ENCODE measurements at regions not wholly inside any gene's neighbourhood (a gene's known extent, or its start where the extent isn't known, plus 50 kb on each side); places are given as distances from the start of the nearest gene placed in this dataset.

DNA sequence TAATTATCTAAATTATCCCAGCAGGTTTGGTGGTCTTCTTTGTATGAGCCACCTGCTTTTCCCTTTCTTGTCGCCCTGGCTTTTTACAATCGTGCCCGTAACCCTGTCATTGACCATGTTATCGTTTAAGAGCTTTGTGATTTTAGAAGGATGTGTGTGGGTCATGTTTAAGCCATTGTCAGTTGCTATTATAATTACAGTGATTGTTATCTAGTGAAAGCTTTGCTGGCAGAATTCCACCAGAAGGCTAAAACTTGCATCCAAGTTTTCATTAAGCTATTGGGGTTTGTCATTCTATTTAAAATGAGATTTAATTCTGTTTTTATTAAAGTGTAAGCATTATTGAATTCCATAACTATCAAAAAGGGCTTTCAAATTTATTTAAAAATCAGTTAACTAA, 354.2 kb upstream of the TMEM229A start:
- DNase-seq (ENCODE audit: low read depth), result no peak
- no peak overlapping the region for H3K4me3 ChIP-seq (ENCODE audit: low read depth, low read length)
- TF ChIP-seq, protein P1, sequence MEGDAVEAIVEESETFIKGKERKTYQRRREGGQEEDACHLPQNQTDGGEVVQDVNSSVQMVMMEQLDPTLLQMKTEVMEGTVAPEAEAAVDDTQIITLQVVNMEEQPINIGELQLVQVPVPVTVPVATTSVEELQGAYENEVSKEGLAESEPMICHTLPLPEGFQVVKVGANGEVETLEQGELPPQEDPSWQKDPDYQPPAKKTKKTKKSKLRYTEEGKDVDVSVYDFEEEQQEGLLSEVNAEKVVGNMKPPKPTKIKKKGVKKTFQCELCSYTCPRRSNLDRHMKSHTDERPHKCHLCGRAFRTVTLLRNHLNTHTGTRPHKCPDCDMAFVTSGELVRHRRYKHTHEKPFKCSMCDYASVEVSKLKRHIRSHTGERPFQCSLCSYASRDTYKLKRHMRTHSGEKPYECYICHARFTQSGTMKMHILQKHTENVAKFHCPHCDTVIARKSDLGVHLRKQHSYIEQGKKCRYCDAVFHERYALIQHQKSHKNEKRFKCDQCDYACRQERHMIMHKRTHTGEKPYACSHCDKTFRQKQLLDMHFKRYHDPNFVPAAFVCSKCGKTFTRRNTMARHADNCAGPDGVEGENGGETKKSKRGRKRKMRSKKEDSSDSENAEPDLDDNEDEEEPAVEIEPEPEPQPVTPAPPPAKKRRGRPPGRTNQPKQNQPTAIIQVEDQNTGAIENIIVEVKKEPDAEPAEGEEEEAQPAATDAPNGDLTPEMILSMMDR (conservative IDR thresholded peaks at IDR 0.05; ENCODE audit: low read depth, low read length), result no peak

DNA sequence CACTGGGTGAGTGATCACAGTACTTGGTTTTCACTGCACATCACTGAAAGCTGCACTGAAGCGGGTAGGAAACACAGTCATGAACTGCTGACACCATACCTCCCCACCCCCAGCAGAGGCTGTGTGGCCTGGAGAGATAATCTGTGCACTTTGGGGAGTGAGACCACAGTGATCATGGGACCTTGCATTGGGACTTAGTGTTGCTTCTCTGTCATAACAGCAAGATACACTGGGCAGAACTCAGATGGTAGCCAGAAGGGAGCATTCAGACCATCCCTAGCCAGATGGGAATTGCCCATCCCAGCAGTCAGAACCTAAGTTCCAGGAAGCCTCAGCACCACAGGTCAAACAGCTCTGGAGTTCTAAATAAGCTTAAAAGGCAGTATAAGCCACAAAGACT, 346.4 kb upstream of the TMEM229A start:
- no peak overlapping the region for H3K4me3 ChIP-seq (ENCODE audit: low read depth, low read length)
- TF ChIP-seq, protein P1 (conservative IDR thresholded peaks at IDR 0.05; ENCODE audit: low read depth, low read length), result no peak
- DNase-seq (ENCODE audit: low read depth), result no peak

DNA sequence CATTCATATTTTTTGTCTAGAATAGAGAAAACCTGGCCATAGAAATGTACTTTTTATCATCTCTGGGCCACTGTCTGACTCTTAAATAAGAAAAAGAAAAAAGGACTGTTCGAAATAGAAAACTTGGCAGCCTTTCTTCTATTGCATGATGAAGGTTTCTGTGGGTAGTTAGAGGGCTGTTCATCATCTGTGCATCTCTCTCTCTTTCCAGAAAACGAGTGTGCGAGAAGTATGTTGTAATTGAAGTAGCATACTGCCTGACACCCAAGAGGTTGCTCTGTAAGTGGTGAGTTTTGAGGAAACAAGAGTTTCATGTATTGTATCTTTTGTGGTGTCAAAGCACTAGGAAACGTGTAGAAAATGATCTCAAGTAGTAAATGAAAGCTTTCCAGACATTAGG, 343.2 kb upstream of the TMEM229A start:
- TF ChIP-seq, protein P1 (conservative IDR thresholded peaks at IDR 0.05; ENCODE audit: low read depth, low read length), result no peak
- no peak overlapping the region for H3K4me3 ChIP-seq (ENCODE audit: low read depth, low read length)
- no peak for DNase-seq (ENCODE audit: low read depth)

DNA sequence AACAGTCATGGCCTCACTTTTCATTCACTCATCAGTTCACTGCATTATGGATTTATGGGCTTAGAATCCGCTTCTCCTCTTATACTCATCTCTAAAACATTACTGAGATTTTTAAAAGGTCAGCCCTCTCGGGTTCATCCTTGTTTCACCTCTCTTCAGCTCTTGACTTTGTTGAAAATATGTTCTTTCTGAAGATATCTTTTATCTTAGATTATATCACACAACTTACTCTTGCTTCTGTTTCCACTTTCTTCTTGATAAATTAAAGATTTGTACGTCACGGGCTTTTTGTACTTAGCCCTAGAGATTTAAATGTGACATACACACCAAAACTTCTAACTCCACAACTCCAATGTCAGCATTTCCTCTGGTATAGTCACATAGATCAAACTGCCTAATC, 342.5 kb upstream of the TMEM229A start:
- no peak overlapping the region for H3K4me3 ChIP-seq (ENCODE audit: low read depth, low read length)
- DNase-seq (ENCODE audit: low read depth), result no peak
- TF ChIP-seq, protein P1 (conservative IDR thresholded peaks at IDR 0.05; ENCODE audit: low read depth, low read length), result no peak

DNA sequence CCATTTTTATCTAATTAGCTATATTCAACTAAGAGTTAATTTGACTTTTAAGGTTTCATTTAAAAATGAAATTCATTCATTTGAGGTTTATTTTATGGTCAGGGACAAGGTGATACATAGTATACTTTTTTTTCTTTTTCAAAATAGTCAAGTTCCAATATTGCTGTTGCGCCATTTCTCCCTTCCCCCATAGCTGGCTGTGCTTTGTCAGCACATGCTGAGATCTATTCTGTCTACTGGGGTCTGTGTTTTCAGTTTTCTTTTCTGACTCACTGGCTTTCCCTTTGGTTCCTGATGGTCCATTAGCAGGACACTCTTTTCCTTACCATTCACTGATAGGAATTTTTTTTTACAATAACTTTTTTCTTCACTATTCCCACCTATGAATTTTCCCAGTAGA, 336.4 kb upstream of the TMEM229A start:
- H3K4me3 ChIP-seq (ENCODE audit: low read depth, low read length), result no peak overlapping the region
- TF ChIP-seq, protein P1 (conservative IDR thresholded peaks at IDR 0.05; ENCODE audit: low read depth, low read length), result no peak
- DNase-seq (ENCODE audit: low read depth), result no peak

DNA sequence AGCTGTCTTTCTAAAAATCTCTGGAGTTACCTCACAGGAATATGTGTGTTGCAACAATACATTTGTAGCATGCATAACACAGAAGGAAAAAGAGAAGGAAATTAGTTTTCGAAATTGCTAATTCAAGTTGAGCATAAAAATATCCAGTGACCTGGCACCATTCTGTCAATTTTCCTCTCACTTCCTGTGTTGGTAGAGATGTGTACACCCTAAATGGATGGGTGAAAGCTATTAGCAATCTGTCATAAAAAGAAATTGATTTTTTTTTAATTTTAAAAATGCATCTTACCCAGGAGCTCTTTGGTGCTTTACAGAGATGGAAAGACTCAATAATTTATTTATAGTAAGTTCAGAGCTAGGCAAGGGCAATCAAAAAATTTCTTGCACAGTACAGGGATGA, 333.3 kb upstream of the TMEM229A start:
- DNase-seq (ENCODE audit: low read depth), result no peak
- no peak overlapping the region for H3K4me3 ChIP-seq (ENCODE audit: low read depth, low read length)
- TF ChIP-seq, protein P1 (conservative IDR thresholded peaks at IDR 0.05; ENCODE audit: low read depth, low read length), result no peak

DNA sequence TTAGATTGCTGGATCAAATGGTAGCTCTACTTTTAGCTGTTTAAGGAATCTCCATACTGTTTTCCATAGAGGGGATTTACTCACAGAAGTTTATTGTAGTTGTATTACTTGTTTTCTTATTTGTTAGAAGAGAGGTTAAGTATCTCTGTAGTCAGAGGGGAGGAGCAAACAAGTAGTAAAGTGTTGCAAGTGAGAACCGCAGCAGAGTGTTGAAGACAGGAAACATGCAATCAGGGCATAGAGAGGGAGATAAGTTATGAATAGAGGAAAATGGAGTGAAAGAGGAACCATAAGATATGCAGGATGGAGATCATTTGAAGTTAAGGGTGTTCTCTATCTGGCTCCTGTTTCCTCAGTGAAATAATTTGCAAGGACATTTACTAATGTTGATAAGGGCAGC, 331.4 kb upstream of the TMEM229A start:
- TF ChIP-seq, protein P1 (conservative IDR thresholded peaks at IDR 0.05; ENCODE audit: low read depth, low read length), result no peak
- H3K4me3 ChIP-seq (ENCODE audit: low read depth, low read length), result no peak overlapping the region
- DNase-seq (ENCODE audit: low read depth), result no peak
